Stimulated activated CD4-positive, alpha-beta T cell treated with anti-CD3 and anti-CD28 coated beads, Interleukin-1b, Interleukin-23, amount 100 ng/mL, for 48 hours (primary cell): ENCODE measurements at regions not wholly inside any gene's neighbourhood (a gene's known extent, or its start where the extent isn't known, plus 50 kb on each side); places are given as distances from the start of the nearest gene placed in this dataset.

Source experiments
- DNase-seq: peaks from one replicate; pipeline ENCODE4 v3.0.0-alpha.2; 2020

GRCh38 chr9:80082213-80082612, 510.4 kb downstream of the TLE4 start:
- DNase-seq: no peak

- no peak for DNase-seq
These were observed 507.1 kb downstream of the TLE4 start for GRCh38 chr9:80078826-80079225.

- no peak for DNase-seq
These were observed 505.3 kb downstream of the TLE4 start for GRCh38 chr9:80077059-80077458.

- no peak for DNase-seq
These were observed 504.4 kb downstream of the TLE4 start for GRCh38 chr9:80076162-80076561.

GRCh38 chr9:80074439-80074838, 502.7 kb downstream of the TLE4 start:
- no peak for DNase-seq

GRCh38 chr9:80072451-80072850, 500.7 kb downstream of the TLE4 start:
- no peak for DNase-seq

- DNase-seq: no peak
These were observed 498.4 kb downstream of the TLE4 start for GRCh38 chr9:80070071-80070742.

- DNase-seq: no peak
These were observed 495.2 kb downstream of the TLE4 start for GRCh38 chr9:80066931-80067330.

- no peak for DNase-seq
These were observed 490.8 kb downstream of the TLE4 start for GRCh38 chr9:80062567-80062966.

- DNase-seq: no peak
These were observed 490.2 kb downstream of the TLE4 start for GRCh38 chr9:80061940-80062339.

- no peak for DNase-seq
These were observed 489.3 kb downstream of the TLE4 start for GRCh38 chr9:80061096-80061495.

- DNase-seq: no peak
These were observed 488.2 kb downstream of the TLE4 start for GRCh38 chr9:80059979-80060378.

GRCh38 chr9:80059191-80059590, 487.4 kb downstream of the TLE4 start:
- no peak for DNase-seq

GRCh38 chr9:80052830-80053229, 481.1 kb downstream of the TLE4 start:
- DNase-seq: no peak

GRCh38 chr9:80049096-80049782, 477.5 kb downstream of the TLE4 start:
- DNase-seq: no peak

GRCh38 chr9:80046481-80046880, 474.7 kb downstream of the TLE4 start:
- no peak for DNase-seq

GRCh38 chr9:80041821-80042220, 470.1 kb downstream of the TLE4 start:
- DNase-seq: no peak

GRCh38 chr9:80040457-80040856, 468.7 kb downstream of the TLE4 start:
- no peak for DNase-seq

GRCh38 chr9:80030801-80031200, 459.0 kb downstream of the TLE4 start:
- no peak for DNase-seq

GRCh38 chr9:80028501-80028900, 456.7 kb downstream of the TLE4 start:
- no peak for DNase-seq

GRCh38 chr9:80025796-80026520, 454.2 kb downstream of the TLE4 start:
- no peak for DNase-seq

- DNase-seq: no peak
These were observed 453.4 kb downstream of the TLE4 start for GRCh38 chr9:80025131-80025530.

GRCh38 chr9:80020530-80020929, 448.8 kb downstream of the TLE4 start:
- DNase-seq: no peak

GRCh38 chr9:80020056-80020455, 448.3 kb downstream of the TLE4 start:
- DNase-seq: no peak
